ENCODE measurements at regions not wholly inside any gene's neighbourhood (a gene's known extent, or its start where the extent isn't known, plus 50 kb on each side); places are given as distances from the start of the nearest gene placed in this dataset.

- no peak overlapping the region for H3K27ac ChIP-seq
- ATAC-seq: no peak
- intact Hi-C loops (cut with DNase I): no loop called here
- no peak overlapping the region for H3K4me3 ChIP-seq
- H3K4me1 ChIP-seq: no peaks in the 10 kb centered on the region
- FAIRE-seq: no peak
- no peak for DNase-seq
- H3K9me3 ChIP-seq: no peaks in the 10 kb centered on the region
- no peaks in the 10 kb centered on the region for H3K36me3 ChIP-seq
- TF ChIP-seq CTCF (IDR thresholded peaks at IDR 0.05): no peak
- peaks cover 0 to 4% (median 0%) of the 10 kb centered on the region in 4 donors for H3K27me3 ChIP-seq
- 47 to 75% methylated on average over 2 of the region's 2 CpGs for WGBS, 2 donors
Observed at GRCh38 chr6:125512621-125513020, 210.9 kb upstream of the HDDC2 start.

- Histone ChIP-seq H3K4me1 (no peaks in the 10 kb centered on the region), H3K4me3 (no peak overlapping the region), H3K36me3 (no peaks in the 10 kb centered on the region), H3K27me3 (peaks cover 0 to 4% (median 0%) of the 10 kb centered on the region in 4 donors), H3K9me3 (no peaks in the 10 kb centered on the region), H3K27ac (no peak overlapping the region)
- TF ChIP-seq CTCF (IDR thresholded peaks at IDR 0.05): no peak
- ATAC-seq (no peak), DNase-seq (no peak), FAIRE-seq (no peak)
- intact Hi-C loops (cut with DNase I): no loop called here
Observed at GRCh38 chr6:125513978-125514377, 212.2 kb upstream of the HDDC2 start.

GRCh38 chr6:125516644-125517043 lies 214.9 kb upstream of the HDDC2 start:
- WGBS, 2 donors: 75 to 81% methylated on average over 3 of the region's 3 CpGs
- no peaks in the 10 kb centered on the region for H3K9me3 ChIP-seq
- no peaks in the 10 kb centered on the region for H3K36me3 ChIP-seq
- DNase-seq: no peak
- H3K4me1 ChIP-seq: no peaks in the 10 kb centered on the region
- ATAC-seq: no peak
- no peak overlapping the region for H3K4me3 ChIP-seq
- no peak for FAIRE-seq
- intact Hi-C loops (cut with DNase I): no loop called here
- H3K27ac ChIP-seq: no peak overlapping the region
- no peak for TF ChIP-seq CTCF (IDR thresholded peaks at IDR 0.05)
- peaks cover 0 to 4% (median 0%) of the 10 kb centered on the region in 4 donors for H3K27me3 ChIP-seq

GRCh38 chr6:125519367-125519766 lies 217.6 kb upstream of the HDDC2 start:
- Histone ChIP-seq H3K9me3 (no peaks in the 10 kb centered on the region), H3K27ac (no peak overlapping the region), H3K36me3 (no peaks in the 10 kb centered on the region), H3K4me1 (no peaks in the 10 kb centered on the region), H3K27me3 (peaks cover 0 to 3% (median 0%) of the 10 kb centered on the region in 4 donors), H3K4me3 (no peak overlapping the region)
- no peak for ATAC-seq
- DNase-seq: no peak
- intact Hi-C loops (cut with DNase I): no loop called here
- no peak for TF ChIP-seq CTCF (IDR thresholded peaks at IDR 0.05)
- FAIRE-seq: no peak

- intact Hi-C loops (cut with DNase I): no loop called here
- FAIRE-seq: no peak
- 12 to 19% methylated on average over 2 of the region's 2 CpGs for WGBS, 2 donors
- H3K27me3 ChIP-seq: no peaks in the 10 kb centered on the region
- no peaks in the 10 kb centered on the region for H3K9me3 ChIP-seq
- H3K4me1 ChIP-seq: no peaks in the 10 kb centered on the region
- DNase-seq: no peak
- H3K27ac ChIP-seq: no peak overlapping the region
- H3K4me3 ChIP-seq: no peak overlapping the region
- no peak for ATAC-seq
- no peaks in the 10 kb centered on the region for H3K36me3 ChIP-seq
- no peak for TF ChIP-seq CTCF (IDR thresholded peaks at IDR 0.05)
Observed at GRCh38 chr6:125524356-125524755, 222.6 kb upstream of the HDDC2 start.
